H1 (cell line): ENCODE measurements at regions not wholly inside any gene's neighbourhood (a gene's known extent, or its start where the extent isn't known, plus 50 kb on each side); places are given as distances from the start of the nearest gene placed in this dataset.

Experiments
- CTBP2 ChIP-seq: IDR thresholded peaks from 2 replicates; pipeline ENCODE4 v1.7.0; 2011; ENCODE audit warnings: borderline replicate concordance, mild to moderate bottlenecking, moderate library complexity, mixed read lengths, low read length; ENCODE audit not compliant: insufficient read depth, insufficient read length
- CTCF ChIP-seq, 3 experiments: IDR thresholded peaks; 1 replicate in 2 of 3; 2 replicates in 1 of 3; pipeline versions ENCODE4 v1.5.1 to v1.6.1; 2011; ENCODE audit warnings: low read length in 3 of 3, mild to moderate bottlenecking in 3 of 3, inconsistent platforms in 2 of 3, low read depth in 1 of 3, moderate library complexity in 1 of 3; ENCODE audit not compliant: insufficient read depth in 1 of 3; ENCODE audit errors: control extremely low read depth in 1 of 3
- SIN3A ChIP-seq, 2 experiments: IDR thresholded peaks in 1 of 2; conservative IDR thresholded peaks in 1 of 2; 2 replicates each; pipeline ENCODE4 v1.6.1; 2011 to 2012; ENCODE audit warnings: low read length in 2 of 2, improper control_type of control experiment in 1 of 2, low read depth in 1 of 2, mild to moderate bottlenecking in 1 of 2

DNA sequence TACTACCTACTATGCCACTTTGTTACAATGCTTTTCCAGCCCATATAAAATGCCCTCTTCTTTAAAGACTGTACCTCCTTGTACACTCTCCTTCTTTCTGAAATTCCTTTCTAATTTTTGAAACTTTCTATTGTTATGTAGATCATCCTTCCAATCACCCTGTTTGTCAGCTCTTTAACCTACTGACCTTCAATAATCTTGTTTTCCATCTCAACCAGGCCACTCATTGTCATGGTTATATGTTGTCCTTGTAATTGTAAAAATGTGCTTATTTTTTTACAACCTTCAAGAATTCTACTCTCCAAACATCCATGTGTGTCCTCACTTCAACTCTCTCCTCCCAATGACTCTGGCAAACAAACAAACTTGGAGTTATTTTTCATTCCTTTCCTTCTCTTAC lies 1172.6 kb upstream of the CELF2 start:
- TF ChIP-seq CTCF (IDR thresholded peaks at IDR 0.05; ENCODE audit: control extremely low read depth in 1 of 3, insufficient read depth in 1 of 3, low read depth in 1 of 3, low read length in 3 of 3) (no peak), SIN3A (conservative IDR thresholded peaks at IDR 0.05 in 1 of 2, IDR thresholded peaks at IDR 0.05 in 1 of 2; ENCODE audit: low read depth in 1 of 2, low read length in 2 of 2) (no peak), CTBP2 (no peak)
